Lower leg skin (tissue), 4 donors: ENCODE measurements at regions not wholly inside any gene's neighbourhood (a gene's known extent, or its start where the extent isn't known, plus 50 kb on each side); places are given as distances from the start of the nearest gene placed in this dataset.

Experiments used
- DNase-seq, 2 donors: peaks; one replicate each; pipeline ENCODE4 v3.0.0-alpha.2; 2019; ENCODE audit warnings: low spot score in 2 of 2
- H3K4me3 ChIP-seq: fragments of 200-600 bp; sonication (generic); 2 replicates; pipeline ENCODE4 v1.5.1; 2017; ENCODE audit warnings: mild to moderate bottlenecking, low read depth; ENCODE audit not compliant: poor library complexity, severe bottlenecking
- CTCF ChIP-seq, 3 donors: fragments of 450-650 bp; IDR thresholded peaks; one replicate each; pipeline ENCODE4 v1.5.1; 2016; ENCODE audit warnings: antibody characterized with exemption in 3 of 3, mild to moderate bottlenecking in 3 of 3, moderate library complexity in 2 of 3
- POLR2A ChIP-seq, 2 donors: fragments of 450-650 bp; IDR thresholded peaks; one replicate each; pipeline ENCODE4 v1.6.1; 2016 to 2017; ENCODE audit warnings: antibody characterized with exemption in 2 of 2, mild to moderate bottlenecking in 1 of 2, moderate library complexity in 1 of 2
- WGBS, 2 donors: methylation state at CpG; one replicate each; pipeline ENCODE4 v1.1.5; 2018; 5-methylcytosine and 5-hydroxymethylcytosine counted together
- intact Hi-C: fragments of 100-400 bp; cut with DNase I; formaldehyde crosslinking; loops from one replicate; pipeline ENCODE4 v1.15.0; 2023; ENCODE audit warnings: low total_unique reads

- WGBS, 2 donors, result 73 to 75% methylated on average over 3 of the region's 3 CpGs
- no peak for DNase-seq
- TF ChIP-seq POLR2A (IDR thresholded peaks at IDR 0.05) (no peak), CTCF (IDR thresholded peaks at IDR 0.05) (no peak)
- no peak overlapping the region for H3K4me3 ChIP-seq
- intact Hi-C loops, result no loop called here
Observed at GRCh38 chr1:81010126-81010525, 790.6 kb upstream of the ADGRL2 start.

- intact Hi-C loops, result no loop called here
- no peak for TF ChIP-seq POLR2A (IDR thresholded peaks at IDR 0.05)
- TF ChIP-seq CTCF (IDR thresholded peaks at IDR 0.05), result no peak
- H3K4me3 ChIP-seq, result no peak overlapping the region
- 28 to 62% methylated on average over 2 of the region's 2 CpGs for WGBS, 2 donors
- DNase-seq, result no peak
Observed at GRCh38 chr1:81008293-81008692, 792.4 kb upstream of the ADGRL2 start.

GRCh38 chr1:81007024-81007423 is 793.7 kb upstream of the ADGRL2 start:
- TF ChIP-seq POLR2A (IDR thresholded peaks at IDR 0.05) (no peak), CTCF (IDR thresholded peaks at IDR 0.05) (no peak)
- 57 to 60% methylated on average over 3 of the region's 3 CpGs for WGBS, 2 donors
- DNase-seq, result no peak
- no peak overlapping the region for H3K4me3 ChIP-seq
- intact Hi-C loops, result no loop called here

GRCh38 chr1:81006502-81006901 is 794.2 kb upstream of the ADGRL2 start:
- WGBS, 2 donors, result 80 to 83% methylated on average over 5 of the region's 5 CpGs

GRCh38 chr1:81004011-81004410 is 796.7 kb upstream of the ADGRL2 start:
- WGBS, 2 donors, result 52 to 56% methylated on average over 4 of the region's 4 CpGs
- intact Hi-C loops, result no loop called here
- TF ChIP-seq POLR2A (IDR thresholded peaks at IDR 0.05) (no peak), CTCF (IDR thresholded peaks at IDR 0.05) (no peak)
- no peak for DNase-seq
- H3K4me3 ChIP-seq, result no peak overlapping the region

More at GRCh38 chr1:81006502-81006901, 794.2 kb upstream of the ADGRL2 start:
- no peak for DNase-seq
- no peak overlapping the region for H3K4me3 ChIP-seq
- intact Hi-C loops, result no loop called here
- TF ChIP-seq CTCF (IDR thresholded peaks at IDR 0.05), result no peak
- TF ChIP-seq POLR2A (IDR thresholded peaks at IDR 0.05), result no peak

- H3K4me3 ChIP-seq, result no peak overlapping the region
- no peak for DNase-seq
- intact Hi-C loops, result no loop called here
- TF ChIP-seq CTCF (IDR thresholded peaks at IDR 0.05) (no peak), POLR2A (IDR thresholded peaks at IDR 0.05) (no peak)
Observed at GRCh38 chr1:80994934-80995333, 805.8 kb upstream of the ADGRL2 start.
